Activated CD4-positive, alpha-beta T cell treated with anti-CD3 and anti-CD28 coated beads, Interleukin-2, amount 10 ng/mL, durations not matched to agents 7 days and 5 days (primary cell): ENCODE measurements at regions not wholly inside any gene's neighbourhood (a gene's known extent, or its start where the extent isn't known, plus 50 kb on each side); places are given as distances from the start of the nearest gene placed in this dataset.
"Not testable (repeated sequence)": the region's sequence is repeated elsewhere in the genome, so short reads cannot be mapped to it uniquely, and the experiment has no call there.

ENCODE experiments used
- CTCF ChIA-PET: fragments of 350-600 bp; sonication (Branson Sonifier 250); formaldehyde crosslinking; loops from one replicate; lab custom pipeline; 2021; ENCODE audit warnings: antibody characterized with exemption; lab: Charles Lee
- POLR2A ChIA-PET: fragments of 350-600 bp; sonication (Branson Sonifier 250); formaldehyde crosslinking; loops from one replicate; lab custom pipeline; 2021; ENCODE audit warnings: antibody characterized with exemption; lab: Charles Lee
- DNase-seq: peaks from one replicate; pipeline ENCODE4 v3.0.0-alpha.2; 2020
- H3K27ac Mint-ChIP-seq: one replicate; pipeline ENCODE4 v1.8.0; 2021; ENCODE audit warnings: mild to moderate bottlenecking, moderate library complexity, mixed read lengths
- H3K27me3 Mint-ChIP-seq: one replicate; pipeline ENCODE4 v1.8.0; 2021; ENCODE audit warnings: mixed read lengths
- H3K36me3 Mint-ChIP-seq: one replicate; pipeline ENCODE4 v1.8.0; 2021; ENCODE audit warnings: low read depth, mixed read lengths
- H3K4me1 Mint-ChIP-seq: one replicate; pipeline ENCODE4 v1.8.0; 2021; ENCODE audit warnings: mixed read lengths
- H3K4me3 Mint-ChIP-seq: one replicate; pipeline ENCODE4 v1.8.0; 2021; ENCODE audit warnings: mild to moderate bottlenecking, moderate library complexity, mixed read lengths
- H3K9me3 Mint-ChIP-seq: one replicate; pipeline ENCODE4 v1.8.0; 2021; ENCODE audit warnings: mixed read lengths

DNA sequence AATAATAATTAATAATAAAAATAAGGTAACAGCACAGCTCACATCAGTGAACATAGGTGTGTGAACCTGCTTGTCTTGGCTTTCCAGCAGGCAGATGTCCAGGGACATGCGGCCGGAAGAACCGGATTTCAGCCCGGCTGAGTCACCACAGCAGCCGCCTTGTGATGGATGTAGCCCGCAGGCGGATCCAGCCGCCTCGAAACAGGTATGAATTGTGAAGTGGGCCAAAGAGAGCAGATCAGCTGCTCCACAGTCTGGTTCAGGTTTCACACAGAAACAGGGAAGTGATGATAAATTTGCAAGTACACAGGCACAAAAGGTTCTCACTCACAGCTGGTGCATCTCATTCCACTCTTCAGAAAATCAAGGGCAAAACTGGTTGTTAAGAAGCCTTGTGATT, 55.1 kb downstream of the ID4 start:
- no peak overlapping the region for H3K4me3 Mint-ChIP-seq
- no peaks in the 10 kb centered on the region for H3K36me3 Mint-ChIP-seq

DNA sequence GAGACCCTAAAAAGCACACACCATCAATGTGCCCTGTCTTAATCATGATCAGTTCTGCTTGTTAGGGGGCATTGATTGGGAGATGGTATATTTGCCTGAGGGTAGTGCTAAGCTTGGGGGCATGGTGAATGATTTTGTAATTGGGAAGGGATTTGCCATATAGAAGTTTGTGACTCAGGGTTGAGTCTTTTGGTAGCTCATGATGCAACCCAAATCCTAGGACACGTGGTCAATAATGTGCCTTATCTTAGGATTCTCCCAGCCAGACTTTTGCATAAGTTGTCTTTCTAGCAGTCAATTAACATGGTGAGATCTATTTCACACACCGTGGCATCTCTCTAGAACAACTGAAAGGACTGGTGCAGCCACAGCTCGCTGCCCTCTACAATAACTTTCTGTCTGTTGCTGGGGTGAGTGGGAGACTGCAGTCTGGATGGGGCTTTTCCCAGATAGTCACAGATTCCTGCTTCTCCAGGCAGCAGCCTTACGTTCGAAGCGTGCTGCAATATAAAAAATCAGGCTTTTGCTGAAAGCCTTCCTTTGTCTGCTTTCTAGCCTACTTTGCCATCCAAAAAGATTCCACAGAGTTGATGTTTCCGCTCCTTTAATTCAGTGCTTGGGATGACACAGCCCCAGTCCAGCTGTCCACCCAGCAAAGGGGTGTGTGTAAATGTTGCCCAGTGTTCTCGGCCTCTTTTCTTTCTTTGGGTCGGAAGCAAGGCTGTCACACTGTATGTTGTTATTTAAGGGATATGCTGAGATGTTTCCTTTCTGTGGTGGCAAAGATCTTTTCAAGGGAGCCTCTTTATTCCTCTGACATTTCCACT, 58.9 kb downstream of the ID4 start:
- Mint-ChIP-seq H3K4me1 (no peaks in the 10 kb centered on the region), H3K27ac (no peak overlapping the region), H3K36me3 (no peaks in the 10 kb centered on the region), H3K27me3 (no peaks in the 10 kb centered on the region), H3K4me3 (no peak overlapping the region), H3K9me3 (peaks cover 3% of the 10 kb centered on the region)
- no peak for DNase-seq
- ChIA-PET CTCF (no interaction called here), POLR2A (no interaction called here)

More for the DNA sequence above, 55.1 kb downstream of the ID4 start:
- POLR2A ChIA-PET, result no interaction called here
- Mint-ChIP-seq H3K9me3 (peaks cover 3% of the 10 kb centered on the region), H3K27ac (no peak overlapping the region), H3K4me1 (no peaks in the 10 kb centered on the region), H3K27me3 (no peaks in the 10 kb centered on the region)
- no peak for DNase-seq
- CTCF ChIA-PET, result no interaction called here

DNA sequence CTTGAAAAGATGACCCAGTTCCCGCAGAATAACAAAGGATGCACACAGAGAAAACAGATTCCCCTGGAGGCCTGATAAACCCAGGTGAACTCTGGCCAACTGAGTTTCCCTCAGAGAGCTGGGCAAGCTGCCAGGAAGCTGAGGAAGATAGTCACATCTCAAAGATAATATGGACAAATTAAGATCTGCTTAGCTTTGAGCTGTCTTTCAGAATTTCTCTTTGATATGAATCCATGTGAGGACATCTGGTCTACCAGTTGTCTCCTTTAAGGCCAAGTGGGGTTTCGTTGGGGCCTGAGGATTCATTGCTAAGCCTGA, 59.5 kb downstream of the ID4 start:
- POLR2A ChIA-PET, result no interaction called here
- no peak overlapping the region for H3K4me3 Mint-ChIP-seq

DNA sequence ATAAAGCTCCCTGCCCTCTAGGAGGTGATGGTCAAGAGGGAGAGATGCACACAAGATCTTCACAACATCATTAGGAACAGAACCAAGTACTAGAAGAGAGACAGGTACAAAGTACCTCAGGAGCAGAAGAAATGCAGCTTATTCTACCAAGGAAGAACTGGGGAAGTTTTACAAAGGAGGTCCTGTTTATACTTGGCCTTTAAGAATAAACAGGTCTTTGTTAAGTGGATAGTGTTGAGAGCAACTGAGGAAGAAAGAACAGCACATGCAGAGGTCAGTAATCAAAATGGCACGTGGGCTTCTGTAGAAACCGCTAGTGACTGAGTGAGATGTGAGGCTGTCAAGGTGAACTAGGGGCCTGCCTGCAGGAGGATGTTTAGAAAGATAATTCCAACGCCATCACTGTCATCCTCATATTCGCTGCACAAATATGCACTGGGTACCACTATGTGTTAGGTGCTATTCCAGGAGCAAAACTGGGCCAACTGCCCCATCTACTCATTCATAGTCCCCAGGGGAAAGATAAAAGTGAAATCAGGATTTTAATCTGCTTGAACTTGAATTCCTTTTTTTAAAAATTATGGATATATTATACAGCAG, 61.1 kb downstream of the ID4 start:
- no peaks in the 10 kb centered on the region for H3K4me1 Mint-ChIP-seq
- no peaks in the 10 kb centered on the region for H3K27me3 Mint-ChIP-seq
- no peak overlapping the region for H3K4me3 Mint-ChIP-seq
- H3K9me3 Mint-ChIP-seq, result peaks cover 3% of the 10 kb centered on the region
- CTCF ChIA-PET, result no interaction called here
- no peaks in the 10 kb centered on the region for H3K36me3 Mint-ChIP-seq
- POLR2A ChIA-PET, result no interaction called here
- H3K27ac Mint-ChIP-seq, result no peak overlapping the region
- DNase-seq, result no peak

More for the DNA sequence above, 59.5 kb downstream of the ID4 start:
- Mint-ChIP-seq H3K4me1 (no peaks in the 10 kb centered on the region), H3K36me3 (no peaks in the 10 kb centered on the region), H3K27me3 (no peaks in the 10 kb centered on the region), H3K9me3 (peaks cover 3% of the 10 kb centered on the region), H3K27ac (no peak overlapping the region)
- CTCF ChIA-PET, result no interaction called here
- DNase-seq, result no peak

DNA sequence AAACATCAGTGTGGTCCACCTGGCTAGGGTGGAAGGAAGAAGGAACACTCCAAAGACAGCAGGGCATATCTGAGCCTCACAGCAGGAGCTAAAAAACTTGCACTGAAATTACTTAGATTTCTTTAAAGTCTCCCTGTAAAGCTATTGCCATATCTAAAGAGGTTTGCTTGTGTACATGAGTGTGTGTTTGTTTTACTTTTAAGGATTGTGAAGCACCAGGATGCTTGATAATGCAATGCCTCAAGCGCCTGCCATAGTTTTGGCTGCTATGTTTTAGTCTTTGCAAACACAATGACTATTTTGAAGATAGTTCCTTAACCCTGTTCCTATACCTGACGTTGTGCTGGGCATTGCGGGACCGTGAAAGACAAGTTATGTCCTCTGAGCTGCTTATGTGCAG, 65.0 kb downstream of the ID4 start:
- ChIA-PET POLR2A (no interaction called here), CTCF (no interaction called here)
- Mint-ChIP-seq H3K4me3 (no peak overlapping the region), H3K4me1 (no peaks in the 10 kb centered on the region), H3K27ac (no peak overlapping the region), H3K27me3 (no peaks in the 10 kb centered on the region), H3K36me3 (no peaks in the 10 kb centered on the region), H3K9me3 (no peaks in the 10 kb centered on the region)
- no peak for DNase-seq

DNA sequence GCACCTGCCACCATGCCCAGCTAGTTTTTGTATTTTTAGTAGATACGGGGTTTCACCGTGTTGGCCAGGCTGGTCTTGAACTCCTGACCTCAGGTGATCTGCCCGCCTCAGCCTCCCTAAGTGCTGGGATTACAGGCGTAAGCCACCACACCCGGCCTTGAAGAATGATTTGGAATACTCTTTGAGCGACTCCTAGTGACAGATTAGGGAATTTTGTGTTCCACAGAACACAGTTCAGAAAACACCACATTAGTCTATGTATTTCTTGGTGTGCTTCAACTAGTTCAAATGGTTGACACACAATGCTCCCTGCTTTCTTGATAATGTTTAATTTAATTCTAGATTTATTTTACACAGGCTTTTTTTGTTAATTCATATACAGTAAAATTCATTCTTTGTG, 67.2 kb downstream of the ID4 start:
- H3K36me3 Mint-ChIP-seq, H3K27ac Mint-ChIP-seq, H3K4me3 Mint-ChIP-seq, H3K4me1 Mint-ChIP-seq, CTCF ChIA-PET, H3K9me3 Mint-ChIP-seq, POLR2A ChIA-PET, DNase-seq, H3K27me3 Mint-ChIP-seq: not testable (repeated sequence)

DNA sequence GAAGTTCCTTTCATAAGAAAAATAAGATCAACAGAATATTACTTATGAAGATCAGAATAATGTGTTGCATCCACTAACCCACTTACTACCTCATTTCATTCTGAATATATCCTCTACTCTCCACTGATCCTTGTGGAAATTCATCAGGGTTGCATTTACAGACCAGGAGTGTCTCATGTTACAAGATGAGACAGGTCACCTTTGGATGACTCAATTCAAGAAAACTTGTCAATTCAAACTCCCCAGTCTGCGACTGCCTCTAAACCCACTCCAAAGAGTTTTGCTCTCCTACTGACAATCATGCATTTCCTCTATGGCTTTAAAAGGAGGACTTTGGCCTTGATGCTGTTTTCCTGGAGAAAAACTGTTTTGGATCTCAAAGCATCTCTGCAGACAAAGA, 68.4 kb downstream of the ID4 start:
- H3K27ac Mint-ChIP-seq, result no peak overlapping the region
- CTCF ChIA-PET, result no interaction called here
- H3K4me3 Mint-ChIP-seq, result no peak overlapping the region
- DNase-seq, result no peak
- no peaks in the 10 kb centered on the region for H3K27me3 Mint-ChIP-seq
- no peaks in the 10 kb centered on the region for H3K4me1 Mint-ChIP-seq
- H3K9me3 Mint-ChIP-seq, result no peaks in the 10 kb centered on the region
- no peaks in the 10 kb centered on the region for H3K36me3 Mint-ChIP-seq
- POLR2A ChIA-PET, result no interaction called here

DNA sequence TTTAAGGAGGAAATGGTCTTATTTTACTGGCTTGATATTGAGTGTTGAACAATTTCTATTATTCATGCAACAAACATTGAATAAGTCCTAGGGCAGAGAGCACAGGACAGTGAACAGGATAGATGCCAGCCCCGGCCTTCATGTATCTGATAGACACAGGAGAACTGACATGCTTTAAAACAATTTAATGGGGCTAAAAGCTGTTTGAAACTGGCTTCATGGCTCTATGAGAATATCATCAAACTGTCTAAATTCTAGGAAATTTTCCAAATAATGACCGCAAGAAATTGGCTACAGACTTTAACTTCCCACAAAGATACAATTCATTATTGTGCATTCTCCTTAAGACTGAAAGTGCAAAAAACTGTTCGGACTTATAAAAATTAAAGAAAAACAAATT, 69.0 kb downstream of the ID4 start:
- Mint-ChIP-seq H3K4me1 (no peaks in the 10 kb centered on the region), H3K9me3 (no peaks in the 10 kb centered on the region), H3K36me3 (no peaks in the 10 kb centered on the region), H3K27ac (no peak overlapping the region), H3K4me3 (no peak overlapping the region), H3K27me3 (no peaks in the 10 kb centered on the region)
- POLR2A ChIA-PET, result no interaction called here
- no peak for DNase-seq
- CTCF ChIA-PET, result no interaction called here

DNA sequence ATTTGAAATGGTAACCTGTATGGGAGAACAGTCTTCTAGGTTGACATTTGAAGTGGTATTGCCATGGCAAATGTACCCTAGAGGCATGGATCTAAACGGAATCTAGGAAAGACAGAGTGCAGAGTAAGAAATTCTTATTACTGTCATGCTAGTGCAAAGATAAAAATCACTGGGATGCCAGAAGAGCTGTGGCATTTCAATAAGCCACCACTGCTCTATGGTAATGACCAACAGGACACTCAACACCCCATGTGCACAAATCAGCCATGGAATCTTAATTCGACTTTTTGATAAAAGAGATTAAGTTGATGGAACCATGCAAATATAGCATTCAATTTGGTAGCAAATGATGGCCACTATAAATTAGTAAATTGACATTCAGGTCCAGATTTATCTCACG, 74.1 kb downstream of the ID4 start:
- H3K9me3 Mint-ChIP-seq, result peaks cover 7% of the 10 kb centered on the region
- H3K36me3 Mint-ChIP-seq, result no peaks in the 10 kb centered on the region
- ChIA-PET POLR2A (no interaction called here), CTCF (no interaction called here)
- no peak overlapping the region for H3K27ac Mint-ChIP-seq
- no peak for DNase-seq
- H3K4me3 Mint-ChIP-seq, result no peak overlapping the region
- H3K4me1 Mint-ChIP-seq, result no peaks in the 10 kb centered on the region
- H3K27me3 Mint-ChIP-seq, result peaks cover 1% of the 10 kb centered on the region

DNA sequence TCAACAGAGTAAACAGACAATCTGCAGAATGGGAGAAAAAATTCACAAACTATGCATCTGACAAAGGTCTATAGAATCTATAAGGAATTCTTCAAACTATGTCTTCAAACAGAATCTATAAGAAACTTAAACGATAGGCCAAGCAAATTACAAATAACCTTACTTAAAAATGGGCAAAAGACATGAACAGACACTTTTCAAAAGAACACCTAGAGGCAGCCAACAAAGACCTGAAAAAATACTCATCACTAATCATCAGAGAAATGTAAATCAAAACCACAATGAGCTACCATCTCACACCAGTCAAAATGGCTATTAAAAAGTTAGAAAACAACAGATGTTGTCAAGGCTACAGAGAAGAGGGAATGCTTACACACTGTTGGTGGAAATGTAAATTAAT, 81.3 kb downstream of the ID4 start:
- H3K4me3 Mint-ChIP-seq, result no peak overlapping the region
- ChIA-PET CTCF (interaction anchor here (0.7 kb wide), 1 partner anchor 36 kb away, joined by 3 read pairs; no protein-coding TSS in a partner anchor), POLR2A (no interaction called here)
- no peaks in the 10 kb centered on the region for H3K36me3 Mint-ChIP-seq
- H3K27ac Mint-ChIP-seq, result no peak overlapping the region
- peaks cover 1% of the 10 kb centered on the region for H3K27me3 Mint-ChIP-seq
- H3K4me1 Mint-ChIP-seq, result no peaks in the 10 kb centered on the region
- peaks cover 15% of the 10 kb centered on the region for H3K9me3 Mint-ChIP-seq
- DNase-seq, result no peak

DNA sequence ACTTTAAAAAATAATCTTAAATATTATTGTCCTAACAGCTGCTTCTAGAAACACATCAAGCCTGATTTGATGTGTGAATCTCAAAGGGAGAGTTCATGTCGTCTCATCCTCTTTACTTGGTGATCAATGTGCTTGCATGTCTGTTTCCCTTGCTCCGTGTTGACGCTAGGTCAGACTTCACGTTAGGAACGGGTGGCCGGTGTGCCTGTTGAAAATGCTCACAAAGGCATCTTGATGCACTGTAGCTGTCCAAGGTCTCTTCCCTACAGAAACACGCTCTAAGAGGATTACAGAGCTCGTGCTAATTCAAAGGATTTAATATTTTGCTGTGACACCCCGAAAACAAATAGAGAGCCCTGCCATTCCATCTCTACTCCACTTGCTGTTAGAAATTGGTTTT, 84.6 kb downstream of the ID4 start:
- H3K4me3 Mint-ChIP-seq, result no peak overlapping the region
- POLR2A ChIA-PET, result no interaction called here
- no peaks in the 10 kb centered on the region for H3K4me1 Mint-ChIP-seq
- no peaks in the 10 kb centered on the region for H3K36me3 Mint-ChIP-seq
- CTCF ChIA-PET, result no interaction called here
- peaks cover 8% of the 10 kb centered on the region for H3K9me3 Mint-ChIP-seq
- DNase-seq, result no peak
- no peaks in the 10 kb centered on the region for H3K27me3 Mint-ChIP-seq
- H3K27ac Mint-ChIP-seq, result no peak overlapping the region

DNA sequence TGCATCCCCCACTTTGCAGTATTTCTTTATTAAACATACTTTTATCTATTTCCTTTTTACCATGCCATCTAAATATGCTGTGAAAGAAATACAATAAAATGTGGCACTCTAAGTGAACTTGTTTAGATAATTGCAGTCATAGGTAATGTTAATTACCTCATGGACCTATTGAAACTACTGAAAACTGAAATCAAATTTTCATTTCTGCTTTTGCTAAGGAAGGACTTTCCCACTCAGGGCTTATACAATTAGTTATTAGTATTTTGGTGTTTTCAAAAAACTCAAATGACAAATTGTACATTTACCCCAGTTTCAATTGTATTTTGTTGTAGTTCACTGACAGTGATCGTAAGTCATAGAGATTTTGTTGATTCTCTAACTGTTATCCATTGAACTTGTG, 88.4 kb downstream of the ID4 start:
- no peaks in the 10 kb centered on the region for H3K27me3 Mint-ChIP-seq
- H3K36me3 Mint-ChIP-seq, result no peaks in the 10 kb centered on the region
- POLR2A ChIA-PET, result no interaction called here
- H3K27ac Mint-ChIP-seq, result no peak overlapping the region
- DNase-seq, result no peak
- CTCF ChIA-PET, result no interaction called here
- H3K9me3 Mint-ChIP-seq, result no peaks in the 10 kb centered on the region
- no peak overlapping the region for H3K4me3 Mint-ChIP-seq
- no peaks in the 10 kb centered on the region for H3K4me1 Mint-ChIP-seq

DNA sequence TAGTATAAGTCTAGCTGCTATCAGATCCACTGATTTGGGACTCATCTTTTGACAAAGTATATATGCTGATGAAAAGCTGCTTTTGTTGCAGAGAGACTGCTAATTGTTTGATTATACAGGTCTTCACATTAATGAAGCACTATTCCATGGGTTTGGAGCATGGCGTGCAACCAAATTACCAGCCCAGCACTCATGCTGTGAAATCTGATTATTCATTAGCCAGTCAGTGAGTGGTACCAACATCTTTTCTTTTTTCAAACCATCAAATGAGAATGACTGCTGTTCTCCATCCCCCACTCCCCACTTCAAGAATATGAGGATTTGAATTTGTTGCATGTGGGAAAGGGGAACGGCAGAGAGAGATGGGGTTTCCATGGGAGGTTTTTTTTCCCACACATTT, 91.3 kb downstream of the ID4 start:
- Mint-ChIP-seq H3K36me3 (no peaks in the 10 kb centered on the region), H3K4me1 (no peaks in the 10 kb centered on the region)
- CTCF ChIA-PET, result no interaction called here

DNA sequence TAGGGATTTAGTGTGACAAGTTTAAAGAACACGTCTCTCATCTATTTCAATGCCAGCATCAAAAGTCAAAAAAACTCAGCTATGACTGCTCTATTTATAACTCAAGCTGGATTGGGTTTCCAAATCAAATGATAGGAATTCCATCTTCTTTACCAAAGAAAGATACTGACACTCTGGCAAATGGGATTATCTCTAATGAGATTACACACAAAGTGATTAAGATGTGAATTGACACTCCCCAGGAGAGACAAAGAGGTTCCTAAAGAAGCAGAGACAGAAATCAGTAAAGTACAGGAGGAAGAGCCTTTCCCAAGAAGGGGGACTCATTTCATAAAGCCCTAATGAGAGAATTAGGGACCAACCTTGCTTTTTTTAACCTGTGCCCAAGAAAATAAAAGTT, 92.1 kb downstream of the ID4 start:
- ChIA-PET CTCF (no interaction called here), POLR2A (no interaction called here)
- H3K27me3 Mint-ChIP-seq, result no peaks in the 10 kb centered on the region
- H3K9me3 Mint-ChIP-seq, result no peaks in the 10 kb centered on the region
- no peak overlapping the region for H3K27ac Mint-ChIP-seq
- no peak overlapping the region for H3K4me3 Mint-ChIP-seq
- no peaks in the 10 kb centered on the region for H3K36me3 Mint-ChIP-seq
- H3K4me1 Mint-ChIP-seq, result no peaks in the 10 kb centered on the region
- no peak for DNase-seq

More for the DNA sequence above, 91.3 kb downstream of the ID4 start:
- POLR2A ChIA-PET, result no interaction called here
- H3K27ac Mint-ChIP-seq, result no peak overlapping the region
- H3K9me3 Mint-ChIP-seq, result no peaks in the 10 kb centered on the region
- DNase-seq, result no peak
- H3K27me3 Mint-ChIP-seq, result no peaks in the 10 kb centered on the region
- H3K4me3 Mint-ChIP-seq, result no peak overlapping the region
